ENCODE measurements at regions not wholly inside any gene's neighbourhood (a gene's known extent, or its start where the extent isn't known, plus 50 kb on each side); places are given as distances from the start of the nearest gene placed in this dataset.
A peak's percentile ranks its signal among the peaks of the same experiment; 100 is the strongest.

- H3K4me3 ChIP-seq = no peak overlapping the region
- DNase-seq = no peak
- intact Hi-C loops (cut with DNase I) = no loop called here
- H3K27ac ChIP-seq = no peak overlapping the region
- 83 to 86% methylated on average over 8 of the region's 8 CpGs for WGBS, 2 donors
- H3K36me3 ChIP-seq = no peaks in the 10 kb centered on the region
- H3K4me1 ChIP-seq = peaks cover 0 to 13% (median 6%) of the 10 kb centered on the region in 9 donors
- peaks cover 0 to 13% (median 0%) of the 10 kb centered on the region in 7 donors for H3K27me3 ChIP-seq
- H3K9me3 ChIP-seq = no peaks in the 10 kb centered on the region
- no peak for TF ChIP-seq CTCF (IDR thresholded peaks at IDR 0.05)
- ATAC-seq = no peak
Measured at GRCh38 chr3:11724615-11725339, 81.1 kb upstream of the VGLL4 start.

- intact Hi-C loops (cut with DNase I) = no loop called here
- no peak for DNase-seq
- H3K4me1 ChIP-seq = peaks cover 0 to 29% (median 25%) of the 10 kb centered on the region in 9 donors
- ATAC-seq = no peak
- peaks cover 0 to 13% (median 0%) of the 10 kb centered on the region in 7 donors for H3K27me3 ChIP-seq
- H3K36me3 ChIP-seq = no peaks in the 10 kb centered on the region
- WGBS, 2 donors = 82 to 85% methylated on average over 9 of the region's 9 CpGs
- peak overlapping the region in 1 of 10 donors; percentile 98 for H3K27ac ChIP-seq
- TF ChIP-seq CTCF (IDR thresholded peaks at IDR 0.05) = no peak
- peak overlapping the region in 1 of 10 donors; percentile 86 for H3K4me3 ChIP-seq
- no peaks in the 10 kb centered on the region for H3K9me3 ChIP-seq
Measured at GRCh38 chr3:11721479-11721878, 77.8 kb upstream of the VGLL4 start.

GRCh38 chr3:11720917-11721411 is 77.2 kb upstream of the VGLL4 start:
- peak overlapping the region; percentile 46 to 98 (median 93) for H3K27ac ChIP-seq
- 35 to 40% methylated on average over 8 of the region's 8 CpGs for WGBS, 2 donors

More at GRCh38 chr3:11720917-11721411, 77.2 kb upstream of the VGLL4 start:
- H3K27me3 ChIP-seq = peaks cover 0 to 13% (median 0%) of the 10 kb centered on the region in 7 donors
- no peaks in the 10 kb centered on the region for H3K36me3 ChIP-seq
- peaks cover 0 to 32% (median 25%) of the 10 kb centered on the region in 9 donors for H3K4me1 ChIP-seq
- H3K9me3 ChIP-seq = no peaks in the 10 kb centered on the region
- intact Hi-C loops (cut with DNase I) = no loop called here
- no peak for TF ChIP-seq CTCF (IDR thresholded peaks at IDR 0.05)
- H3K4me3 ChIP-seq = peak overlapping the region in 9 of 10 donors; percentile 78 to 93 (median 88)
- DNase-seq (no peak), ATAC-seq (no peak)

All from heart right ventricle (tissue), 16 donors.